Activated T-cell treated with anti-CD3 and anti-CD28 coated beads for 4 hours (primary cell): ENCODE measurements at regions not wholly inside any gene's neighbourhood (a gene's known extent, or its start where the extent isn't known, plus 50 kb on each side); places are given as distances from the start of the nearest gene placed in this dataset.
"Not testable (repeated sequence)": the region's sequence is repeated elsewhere in the genome, so short reads cannot be mapped to it uniquely, and the experiment has no call there.

Experiments used
- DNase-seq: peaks from one replicate; pipeline ENCODE4 v3.0.0-alpha.2; 2020

- no peak for DNase-seq
These were observed 58.7 kb downstream of the EDN1 start for GRCh38 chr6:12348530-12349511.

DNA sequence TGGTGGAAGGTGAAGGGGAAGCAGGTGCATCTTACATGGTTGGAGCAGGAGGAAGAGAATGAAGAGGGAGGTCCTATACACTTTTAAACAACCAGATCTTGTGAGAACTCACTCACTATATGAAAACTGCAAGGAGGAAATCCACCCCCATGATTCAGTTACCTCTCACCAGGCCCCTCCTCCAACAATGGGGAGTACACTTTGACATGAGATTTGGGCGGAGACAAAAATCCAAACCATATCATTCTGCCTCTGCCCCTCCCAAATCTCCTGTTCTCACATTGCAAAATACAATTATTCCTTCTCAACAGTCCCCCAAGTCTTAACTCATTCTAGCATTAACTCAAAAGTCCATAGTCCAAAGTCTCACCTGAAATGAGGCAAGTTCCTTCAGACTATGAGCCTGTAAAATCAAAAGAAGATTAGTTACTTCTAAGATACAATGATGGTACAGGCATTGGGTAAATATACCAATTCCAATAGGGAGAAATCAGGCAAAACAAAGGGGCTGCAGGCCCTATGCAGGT is 60.5 kb downstream of the EDN1 start:
- no peak for DNase-seq

DNA sequence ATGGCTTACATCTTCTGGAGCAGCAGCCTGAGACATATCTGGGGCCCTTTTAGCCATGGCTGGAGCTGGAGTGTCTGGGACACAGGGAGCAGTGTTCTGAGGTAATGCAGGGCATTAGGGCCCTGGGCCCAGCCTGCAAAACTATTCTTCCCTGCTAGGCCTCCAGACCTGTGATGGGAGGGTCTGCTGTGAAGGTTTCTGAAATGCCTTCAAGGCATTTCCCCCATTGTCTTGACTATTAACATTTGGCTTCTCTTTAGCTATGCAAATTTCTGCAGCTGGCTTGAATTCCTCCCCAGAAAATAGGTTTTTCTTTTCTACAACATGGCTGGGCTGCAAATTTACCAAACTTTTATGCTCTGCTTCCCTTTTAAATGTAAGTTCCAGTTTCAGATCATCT is 61.5 kb downstream of the EDN1 start:
- DNase-seq = no peak

GRCh38 chr6:12353731-12354130 is 63.6 kb downstream of the EDN1 start:
- DNase-seq = no peak

DNA sequence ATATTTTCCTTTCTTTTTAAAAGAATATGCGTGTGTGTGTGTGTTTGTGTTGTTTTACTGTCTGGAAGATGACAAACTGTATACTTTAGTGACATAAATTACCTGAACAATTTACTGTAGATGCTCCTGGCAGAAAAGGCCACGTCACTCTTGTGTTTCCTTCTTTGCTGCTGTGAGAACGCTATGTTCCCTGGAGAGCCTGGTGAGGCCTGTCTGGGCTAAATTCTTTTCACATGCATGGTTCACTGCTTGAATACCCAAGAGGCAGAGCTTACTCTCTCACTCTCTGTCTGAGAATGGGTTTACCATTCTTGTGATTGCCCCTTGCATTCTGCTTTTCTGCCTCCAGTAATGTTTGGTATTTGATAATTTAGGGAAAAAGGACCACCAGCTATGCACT is 64.3 kb downstream of the EDN1 start:
- no peak for DNase-seq

GRCh38 chr6:12355354-12355753 is 65.2 kb downstream of the EDN1 start:
- DNase-seq = no peak

DNA sequence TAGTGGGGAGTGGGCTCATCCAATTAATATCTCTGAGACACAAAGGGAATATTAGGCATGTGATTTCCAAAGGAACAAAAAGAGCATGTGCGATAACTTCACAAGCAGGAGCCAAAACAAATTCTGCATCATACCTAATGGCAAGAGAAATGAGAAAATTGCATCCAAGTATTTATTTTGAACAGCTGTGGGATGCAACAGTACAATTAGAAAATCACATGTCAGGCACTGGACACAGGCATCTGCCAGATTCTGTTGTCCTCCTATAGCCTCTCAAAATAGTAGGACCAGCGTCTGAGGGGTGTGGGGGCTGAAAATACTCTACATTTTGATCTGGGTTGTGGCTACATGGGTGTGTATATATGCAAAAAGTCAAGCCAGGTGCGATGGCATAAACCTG is 66.3 kb downstream of the EDN1 start:
- DNase-seq = no peak

DNA sequence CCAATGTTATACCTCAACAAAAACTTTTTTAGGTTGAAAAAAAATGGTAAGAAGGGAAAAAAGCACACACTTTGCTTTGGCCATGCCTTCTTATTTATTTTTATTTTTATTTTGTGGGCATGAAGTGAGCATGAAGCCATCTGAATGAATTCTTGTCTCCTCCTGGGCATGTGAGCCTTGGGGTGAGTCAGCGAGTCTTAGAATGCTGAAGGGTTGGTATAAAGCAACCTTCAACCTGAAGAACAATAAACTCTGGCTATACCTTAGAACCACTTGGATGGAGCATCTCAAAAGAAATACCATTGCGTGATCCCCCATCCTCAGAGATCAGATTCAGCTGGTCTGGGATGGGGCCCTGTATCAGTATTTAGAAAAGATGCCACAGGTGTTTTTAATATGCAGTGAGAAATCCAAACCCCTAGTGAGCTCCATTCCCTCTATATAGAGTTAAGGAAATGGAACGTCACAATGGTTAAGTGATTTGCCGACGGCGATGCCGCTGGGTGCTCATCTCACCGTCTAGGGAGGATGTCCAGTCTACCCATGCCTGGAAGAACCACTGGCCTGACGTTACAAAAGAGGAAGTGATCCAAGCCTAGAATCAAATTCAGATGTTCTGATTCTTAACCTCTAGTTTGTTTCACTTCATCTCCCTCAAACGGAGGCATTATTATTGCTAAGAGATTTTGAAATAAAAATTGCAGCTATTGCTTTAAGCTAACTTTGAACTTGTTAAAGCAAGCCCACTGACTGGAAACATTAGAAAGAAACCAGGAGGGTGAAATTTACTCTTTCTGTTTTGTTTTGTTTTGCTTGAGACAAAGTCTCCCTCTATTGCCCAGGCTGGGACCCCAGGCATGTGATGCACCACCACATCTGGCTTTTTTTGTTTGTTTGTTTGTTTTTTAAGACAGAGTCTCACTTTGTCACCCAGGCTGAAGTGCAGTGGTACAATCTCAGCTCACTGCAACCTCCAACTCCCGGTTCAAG is 67.1 kb downstream of the EDN1 start:
- DNase-seq = no peak

GRCh38 chr6:12359036-12359435 is 68.9 kb downstream of the EDN1 start:
- no peak for DNase-seq

- DNase-seq = no peak
These were observed 71.0 kb downstream of the EDN1 start for GRCh38 chr6:12361042-12361765.

DNA sequence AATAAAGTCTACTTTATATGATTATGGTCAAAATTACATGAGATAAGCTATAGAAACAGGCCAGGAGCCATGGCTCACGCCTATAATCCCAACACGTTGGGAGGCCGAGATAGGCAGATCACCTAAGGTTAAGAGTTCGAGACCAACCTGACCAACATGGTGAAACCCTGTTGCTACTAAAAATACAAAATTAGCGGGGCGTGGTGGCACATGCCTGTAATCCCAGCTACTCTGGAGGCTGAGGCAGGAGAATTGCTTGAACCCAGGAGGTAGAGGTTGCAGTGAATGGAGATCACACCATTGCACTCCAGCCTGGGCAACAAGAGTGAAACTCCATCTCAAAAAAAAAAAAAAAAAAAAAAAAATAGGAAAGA is 73.1 kb downstream of the EDN1 start:
- DNase-seq = not testable (repeated sequence)

- DNase-seq = no peak
These were observed 73.7 kb downstream of the EDN1 start for GRCh38 chr6:12363651-12364381.

- DNase-seq = no peak
These were observed 74.5 kb downstream of the EDN1 start for GRCh38 chr6:12364621-12365020.

- no peak for DNase-seq
These were observed 76.6 kb downstream of the EDN1 start for GRCh38 chr6:12366731-12367130.

- DNase-seq = no peak
These were observed 77.3 kb downstream of the EDN1 start for GRCh38 chr6:12367412-12367811.

DNA sequence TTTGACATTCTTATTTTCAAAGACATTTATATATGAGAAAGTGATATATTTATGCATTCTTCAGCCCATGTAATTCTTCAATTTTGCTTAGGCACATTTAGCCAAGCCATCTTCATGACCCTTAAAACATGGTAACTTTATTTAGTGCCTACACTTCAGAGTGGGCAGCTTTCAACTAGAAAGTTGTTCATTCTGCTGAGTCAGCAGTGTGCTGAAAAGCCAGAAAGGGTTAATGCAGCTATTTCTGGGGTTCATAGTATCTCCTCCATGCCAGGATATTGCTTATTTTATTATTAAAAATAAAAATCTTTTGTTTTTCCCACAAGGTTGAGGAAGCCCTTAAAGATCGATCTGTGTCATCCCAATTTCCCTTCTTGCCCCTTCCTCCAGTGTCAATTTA is 79.2 kb downstream of the EDN1 start:
- DNase-seq = no peak

- DNase-seq = no peak
These were observed 79.7 kb downstream of the EDN1 start for GRCh38 chr6:12369781-12370262.

- no peak for DNase-seq
These were observed 81.0 kb downstream of the EDN1 start for GRCh38 chr6:12371151-12371550.

DNA sequence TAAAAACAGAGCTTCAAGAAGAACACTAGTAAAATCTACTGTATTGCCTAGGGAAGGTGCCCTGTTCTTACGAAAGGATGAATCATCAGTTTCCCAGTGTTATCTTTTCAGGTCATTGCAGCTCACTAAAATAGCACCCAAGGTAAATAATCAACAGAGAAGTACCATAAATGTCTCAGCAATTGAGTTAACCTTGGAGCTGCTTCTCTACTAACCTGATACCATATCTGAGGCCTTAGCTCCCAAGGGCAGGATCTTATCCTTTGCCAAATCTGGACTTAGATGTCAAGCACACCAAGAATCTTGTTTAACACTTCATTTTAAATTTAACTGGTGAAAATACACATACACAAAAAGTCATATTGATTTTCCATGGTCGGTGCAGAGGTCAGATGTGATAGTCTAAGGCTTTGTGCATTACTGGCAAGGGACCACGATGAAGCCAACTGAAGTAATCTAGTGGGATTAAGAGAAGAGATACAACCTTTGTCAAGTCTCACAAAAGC is 81.5 kb downstream of the EDN1 start:
- DNase-seq = no peak

- no peak for DNase-seq
These were observed 89.0 kb downstream of the EDN1 start for GRCh38 chr6:12379181-12379580.

GRCh38 chr6:12381587-12381986 is 91.4 kb downstream of the EDN1 start:
- no peak for DNase-seq

DNA sequence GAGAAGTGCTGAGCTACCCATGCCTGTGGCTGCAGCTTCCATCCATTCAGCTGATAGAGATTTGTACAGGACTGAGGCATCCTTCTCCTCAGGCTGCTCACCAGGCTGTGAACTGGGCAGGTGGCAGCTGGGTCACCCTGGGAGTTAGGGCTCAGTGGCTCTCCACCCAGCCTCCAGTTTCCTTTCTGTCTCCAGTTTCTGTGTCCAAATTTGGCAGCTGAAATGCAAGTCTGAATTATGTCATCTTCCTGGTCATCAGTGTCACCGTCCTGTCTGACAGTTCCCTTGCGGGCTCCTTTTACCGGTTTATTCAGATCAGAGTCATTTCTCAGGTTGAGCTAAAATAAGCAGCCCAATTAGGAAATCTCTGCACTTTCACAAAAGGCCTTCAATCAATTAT is 93.3 kb downstream of the EDN1 start:
- DNase-seq = no peak
